ENCODE measurements at regions not wholly inside any gene's neighbourhood (a gene's known extent, or its start where the extent isn't known, plus 50 kb on each side); places are given as distances from the start of the nearest gene placed in this dataset.

- intact Hi-C loops (cut with DNase I; ENCODE audit: low total_unique reads) = loop anchor here (1.0 kb wide), 1 partner anchor 9 kb away; no protein-coding TSS in a partner anchor
- no peak overlapping the region for H3K27ac ChIP-seq
- no peak overlapping the region for H3K4me3 ChIP-seq
- H3K9me3 ChIP-seq = no peaks in the 10 kb centered on the region
- H3K4me1 ChIP-seq = no peaks in the 10 kb centered on the region
- H3K27me3 ChIP-seq = no peaks in the 10 kb centered on the region
- TF ChIP-seq POLR2A (IDR thresholded peaks at IDR 0.05) = no peak
- TF ChIP-seq, protein P1, sequence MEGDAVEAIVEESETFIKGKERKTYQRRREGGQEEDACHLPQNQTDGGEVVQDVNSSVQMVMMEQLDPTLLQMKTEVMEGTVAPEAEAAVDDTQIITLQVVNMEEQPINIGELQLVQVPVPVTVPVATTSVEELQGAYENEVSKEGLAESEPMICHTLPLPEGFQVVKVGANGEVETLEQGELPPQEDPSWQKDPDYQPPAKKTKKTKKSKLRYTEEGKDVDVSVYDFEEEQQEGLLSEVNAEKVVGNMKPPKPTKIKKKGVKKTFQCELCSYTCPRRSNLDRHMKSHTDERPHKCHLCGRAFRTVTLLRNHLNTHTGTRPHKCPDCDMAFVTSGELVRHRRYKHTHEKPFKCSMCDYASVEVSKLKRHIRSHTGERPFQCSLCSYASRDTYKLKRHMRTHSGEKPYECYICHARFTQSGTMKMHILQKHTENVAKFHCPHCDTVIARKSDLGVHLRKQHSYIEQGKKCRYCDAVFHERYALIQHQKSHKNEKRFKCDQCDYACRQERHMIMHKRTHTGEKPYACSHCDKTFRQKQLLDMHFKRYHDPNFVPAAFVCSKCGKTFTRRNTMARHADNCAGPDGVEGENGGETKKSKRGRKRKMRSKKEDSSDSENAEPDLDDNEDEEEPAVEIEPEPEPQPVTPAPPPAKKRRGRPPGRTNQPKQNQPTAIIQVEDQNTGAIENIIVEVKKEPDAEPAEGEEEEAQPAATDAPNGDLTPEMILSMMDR (IDR thresholded peaks at IDR 0.05) = no peak
- no peak for TF ChIP-seq POLR2AphosphoS5 (IDR thresholded peaks at IDR 0.05)
- no peaks in the 10 kb centered on the region for H3K36me3 ChIP-seq
- DNase-seq (ENCODE audit: low spot score in 2 of 2) = no peak
These were observed 110.4 kb upstream of the ZNF438 start for GRCh38 chr10:31142026-31142425.

DNA sequence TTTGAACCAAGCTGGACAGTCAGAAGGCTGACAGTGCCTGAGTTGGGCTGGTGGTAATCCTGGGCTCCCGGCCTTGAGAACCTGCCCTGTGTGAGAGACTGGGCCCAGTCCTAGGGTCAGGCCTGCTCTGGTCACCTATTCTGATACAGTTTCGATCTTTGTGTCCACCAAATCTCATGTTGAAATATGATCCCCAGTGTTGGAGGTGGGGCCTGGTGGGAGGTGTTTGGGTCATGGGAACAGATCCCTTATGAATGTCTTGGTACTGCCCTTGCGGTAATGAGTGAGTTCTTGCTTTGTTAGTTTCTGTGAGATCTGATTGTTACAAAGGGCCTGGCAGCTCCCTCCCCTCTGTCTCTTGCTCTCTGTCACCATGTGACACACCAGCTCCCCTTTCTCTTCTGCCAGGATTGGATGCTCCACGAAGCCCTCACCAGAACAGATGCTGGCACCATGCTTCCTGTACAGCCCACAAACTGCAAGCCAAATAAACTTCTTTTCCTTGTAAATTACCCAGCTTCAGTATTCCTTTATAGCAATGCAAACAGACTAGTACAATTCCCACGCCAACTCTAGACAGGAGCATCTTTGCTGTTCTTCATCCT, 111.8 kb upstream of the ZNF438 start:
- no peaks in the 10 kb centered on the region for H3K9me3 ChIP-seq
- no peak overlapping the region for H3K4me3 ChIP-seq
- no peak overlapping the region for H3K27ac ChIP-seq
- H3K36me3 ChIP-seq = no peaks in the 10 kb centered on the region
- no peaks in the 10 kb centered on the region for H3K27me3 ChIP-seq
- no peaks in the 10 kb centered on the region for H3K4me1 ChIP-seq
- intact Hi-C loops (cut with DNase I; ENCODE audit: low total_unique reads) = no loop called here
- DNase-seq (ENCODE audit: low spot score in 2 of 2) = no peak
- TF ChIP-seq, protein P1 (IDR thresholded peaks at IDR 0.05) = no peak
- TF ChIP-seq POLR2A (IDR thresholded peaks at IDR 0.05) (no peak), POLR2AphosphoS5 (IDR thresholded peaks at IDR 0.05) (no peak)

GRCh38 chr10:31145986-31146385, 114.3 kb upstream of the ZNF438 start:
- no peak overlapping the region for H3K27ac ChIP-seq
- no peak overlapping the region for H3K4me3 ChIP-seq
- TF ChIP-seq, protein P1 (IDR thresholded peaks at IDR 0.05) = no peak
- no peak for TF ChIP-seq POLR2AphosphoS5 (IDR thresholded peaks at IDR 0.05)
- TF ChIP-seq POLR2A (IDR thresholded peaks at IDR 0.05) = no peak
- H3K36me3 ChIP-seq = no peaks in the 10 kb centered on the region
- intact Hi-C loops (cut with DNase I; ENCODE audit: low total_unique reads) = no loop called here
- DNase-seq (ENCODE audit: low spot score in 2 of 2) = no peak
- no peaks in the 10 kb centered on the region for H3K4me1 ChIP-seq
- H3K9me3 ChIP-seq = no peaks in the 10 kb centered on the region
- H3K27me3 ChIP-seq = no peaks in the 10 kb centered on the region

GRCh38 chr10:31146491-31147209, 115.0 kb upstream of the ZNF438 start:
- intact Hi-C loops (cut with DNase I; ENCODE audit: low total_unique reads) = no loop called here
- H3K4me3 ChIP-seq = no peak overlapping the region
- H3K36me3 ChIP-seq = no peaks in the 10 kb centered on the region
- H3K27me3 ChIP-seq = no peaks in the 10 kb centered on the region
- TF ChIP-seq, protein P1 (IDR thresholded peaks at IDR 0.05) = no peak
- TF ChIP-seq POLR2A (IDR thresholded peaks at IDR 0.05) (no peak), POLR2AphosphoS5 (IDR thresholded peaks at IDR 0.05) (no peak)
- H3K27ac ChIP-seq = peak overlapping the region in 1 of 2 donors; percentile 25
- H3K4me1 ChIP-seq = no peaks in the 10 kb centered on the region
- DNase-seq (ENCODE audit: low spot score in 2 of 2) = no peak
- no peaks in the 10 kb centered on the region for H3K9me3 ChIP-seq

DNA sequence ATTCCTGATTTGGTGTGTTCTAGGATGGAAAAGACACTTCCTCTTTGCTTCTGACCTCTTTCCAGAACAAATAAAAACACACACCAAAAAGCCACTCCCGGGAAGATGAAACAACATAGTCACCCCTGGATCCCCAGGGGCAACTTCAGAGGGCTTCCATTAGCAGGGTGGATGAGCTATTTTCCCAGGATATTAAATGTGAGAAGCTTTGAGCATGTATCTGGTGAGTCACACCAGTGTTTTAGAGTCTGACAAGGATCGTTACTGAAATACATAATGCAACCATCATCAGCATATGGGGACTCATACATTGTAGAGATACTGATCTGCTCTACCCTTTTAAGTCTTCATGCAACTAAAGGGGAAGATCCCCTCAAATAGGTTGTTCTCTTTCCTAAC, 115.5 kb upstream of the ZNF438 start:
- Histone ChIP-seq H3K27me3 (no peaks in the 10 kb centered on the region), H3K4me3 (no peak overlapping the region), H3K36me3 (no peaks in the 10 kb centered on the region), H3K9me3 (no peaks in the 10 kb centered on the region), H3K4me1 (no peaks in the 10 kb centered on the region), H3K27ac (no peak overlapping the region)
- no peak for TF ChIP-seq POLR2AphosphoS5 (IDR thresholded peaks at IDR 0.05)
- TF ChIP-seq, protein P1 (IDR thresholded peaks at IDR 0.05) = no peak
- no peak for TF ChIP-seq POLR2A (IDR thresholded peaks at IDR 0.05)
- no peak for DNase-seq (ENCODE audit: low spot score in 2 of 2)
- intact Hi-C loops (cut with DNase I; ENCODE audit: low total_unique reads) = no loop called here
